Effector memory CD4-positive, alpha-beta T cell (primary cell): ENCODE measurements at regions not wholly inside any gene's neighbourhood (a gene's known extent, or its start where the extent isn't known, plus 50 kb on each side); places are given as distances from the start of the nearest gene placed in this dataset.

Experiments used
- DNase-seq, 3 donors: peaks; one replicate each; pipeline ENCODE4 v3.0.0-alpha.2; 2020
- H3K27ac ChIP-seq: 2 replicates; pipeline ENCODE4 v1.7.0; 2013; ENCODE audit warnings: mild to moderate bottlenecking, low read length, moderate library complexity; ENCODE audit not compliant: insufficient read depth, poor library complexity, severe bottlenecking
- H3K27me3 ChIP-seq: replicated peaks from 2 replicates; pipeline ENCODE4 v1.7.0; 2013; ENCODE audit warnings: mild to moderate bottlenecking, low read length; ENCODE audit not compliant: insufficient read depth, control insufficient read depth, poor library complexity, severe bottlenecking
- H3K36me3 ChIP-seq: 2 replicates; pipeline ENCODE4 v1.7.0; 2013; ENCODE audit warnings: mild to moderate bottlenecking, low read length, moderate library complexity; ENCODE audit not compliant: control insufficient read depth, insufficient read depth
- H3K4me1 ChIP-seq: 2 replicates; pipeline ENCODE4 v1.7.0; 2013; ENCODE audit warnings: low read length, mild to moderate bottlenecking; ENCODE audit not compliant: control insufficient read depth, insufficient read depth, poor library complexity, severe bottlenecking
- H3K4me3 ChIP-seq: 2 replicates; pipeline ENCODE4 v1.7.0; 2013; ENCODE audit warnings: low read length, low read depth, mild to moderate bottlenecking; ENCODE audit not compliant: insufficient read depth, poor library complexity, severe bottlenecking
- H3K9me3 ChIP-seq: 2 replicates; pipeline ENCODE4 v1.7.0; 2013; ENCODE audit warnings: mild to moderate bottlenecking, low read length, moderate library complexity; ENCODE audit not compliant: control insufficient read depth

GRCh38 chr21:24829397-24829796, 777.9 kb downstream of the MRPL39 start:
- no peaks in the 10 kb centered on the region for H3K27me3 ChIP-seq
- no peak overlapping the region for H3K4me3 ChIP-seq
- no peaks in the 10 kb centered on the region for H3K4me1 ChIP-seq
- no peak overlapping the region for H3K27ac ChIP-seq
- H3K36me3 ChIP-seq = no peaks in the 10 kb centered on the region
- no peak for DNase-seq
- no peaks in the 10 kb centered on the region for H3K9me3 ChIP-seq

GRCh38 chr21:24826822-24827221, 780.5 kb downstream of the MRPL39 start:
- Histone ChIP-seq H3K27ac (no peak overlapping the region), H3K9me3 (no peaks in the 10 kb centered on the region), H3K36me3 (no peaks in the 10 kb centered on the region), H3K27me3 (no peaks in the 10 kb centered on the region), H3K4me3 (no peak overlapping the region), H3K4me1 (no peaks in the 10 kb centered on the region)
- no peak for DNase-seq

- H3K4me1 ChIP-seq = no peaks in the 10 kb centered on the region
- no peak for DNase-seq
- no peaks in the 10 kb centered on the region for H3K9me3 ChIP-seq
- H3K27ac ChIP-seq = no peak overlapping the region
- H3K4me3 ChIP-seq = no peak overlapping the region
- no peaks in the 10 kb centered on the region for H3K36me3 ChIP-seq
- no peaks in the 10 kb centered on the region for H3K27me3 ChIP-seq
These were observed 781.9 kb downstream of the MRPL39 start for GRCh38 chr21:24825348-24825747.

- no peak for DNase-seq
- H3K27me3 ChIP-seq = no peaks in the 10 kb centered on the region
- no peaks in the 10 kb centered on the region for H3K36me3 ChIP-seq
- no peaks in the 10 kb centered on the region for H3K9me3 ChIP-seq
- no peak overlapping the region for H3K27ac ChIP-seq
- H3K4me1 ChIP-seq = no peaks in the 10 kb centered on the region
- H3K4me3 ChIP-seq = no peak overlapping the region
These were observed 783.1 kb downstream of the MRPL39 start for GRCh38 chr21:24824209-24824608.

- no peak overlapping the region for H3K27ac ChIP-seq
- no peak overlapping the region for H3K4me3 ChIP-seq
- no peaks in the 10 kb centered on the region for H3K9me3 ChIP-seq
- H3K36me3 ChIP-seq = no peaks in the 10 kb centered on the region
- DNase-seq = no peak
- no peaks in the 10 kb centered on the region for H3K27me3 ChIP-seq
- H3K4me1 ChIP-seq = no peaks in the 10 kb centered on the region
These were observed 784.0 kb downstream of the MRPL39 start for GRCh38 chr21:24823247-24823646.

GRCh38 chr21:24785033-24785432, 822.2 kb downstream of the MRPL39 start:
- Histone ChIP-seq H3K4me1 (no peaks in the 10 kb centered on the region), H3K27me3 (no peaks in the 10 kb centered on the region), H3K4me3 (no peak overlapping the region), H3K9me3 (no peaks in the 10 kb centered on the region), H3K27ac (no peak overlapping the region), H3K36me3 (no peaks in the 10 kb centered on the region)
- no peak for DNase-seq

GRCh38 chr21:24781146-24781545, 826.1 kb downstream of the MRPL39 start:
- no peaks in the 10 kb centered on the region for H3K27me3 ChIP-seq
- no peak for DNase-seq
- H3K27ac ChIP-seq = no peak overlapping the region
- H3K4me3 ChIP-seq = no peak overlapping the region
- no peaks in the 10 kb centered on the region for H3K4me1 ChIP-seq
- H3K36me3 ChIP-seq = no peaks in the 10 kb centered on the region
- H3K9me3 ChIP-seq = no peaks in the 10 kb centered on the region

- Histone ChIP-seq H3K36me3 (no peaks in the 10 kb centered on the region), H3K27me3 (no peaks in the 10 kb centered on the region), H3K4me3 (no peak overlapping the region), H3K27ac (no peak overlapping the region), H3K4me1 (no peaks in the 10 kb centered on the region), H3K9me3 (no peaks in the 10 kb centered on the region)
- DNase-seq = no peak
These were observed 847.8 kb downstream of the MRPL39 start for GRCh38 chr21:24759348-24760075.

- no peaks in the 10 kb centered on the region for H3K9me3 ChIP-seq
These were observed 869.2 kb downstream of the MRPL39 start for GRCh38 chr21:24738063-24738462.

GRCh38 chr21:24737296-24737850, 869.9 kb downstream of the MRPL39 start:
- Histone ChIP-seq H3K27ac (no peak overlapping the region), H3K27me3 (no peaks in the 10 kb centered on the region), H3K36me3 (no peaks in the 10 kb centered on the region), H3K4me1 (no peaks in the 10 kb centered on the region), H3K4me3 (no peak overlapping the region), H3K9me3 (no peaks in the 10 kb centered on the region)
- no peak for DNase-seq

More at GRCh38 chr21:24738063-24738462, 869.2 kb downstream of the MRPL39 start:
- H3K27ac ChIP-seq = no peak overlapping the region
- H3K4me3 ChIP-seq = no peak overlapping the region
- DNase-seq = no peak
- H3K4me1 ChIP-seq = no peaks in the 10 kb centered on the region
- no peaks in the 10 kb centered on the region for H3K27me3 ChIP-seq
- no peaks in the 10 kb centered on the region for H3K36me3 ChIP-seq
